Glutamatergic neuron (in vitro differentiated cells): ENCODE measurements at regions not wholly inside any gene's neighbourhood (a gene's known extent, or its start where the extent isn't known, plus 50 kb on each side); places are given as distances from the start of the nearest gene placed in this dataset.

Experiments
- DNase-seq: peaks from one replicate; pipeline ENCODE4 v3.0.0; 2022
- H3K27ac Mint-ChIP-seq: one replicate; pipeline ENCODE4 v1.8.0; 2020; ENCODE audit warnings: mild to moderate bottlenecking, mixed read lengths, inconsistent platforms; ENCODE audit not compliant: unreplicated experiment
- H3K27me3 Mint-ChIP-seq: one replicate; pipeline ENCODE4 v1.8.0; 2020; ENCODE audit warnings: mild to moderate bottlenecking, moderate library complexity, mixed read lengths, inconsistent platforms; ENCODE audit not compliant: unreplicated experiment
- H3K36me3 Mint-ChIP-seq: one replicate; pipeline ENCODE4 v1.8.0; 2020; ENCODE audit warnings: mild to moderate bottlenecking, mixed read lengths, inconsistent platforms; ENCODE audit not compliant: unreplicated experiment
- H3K4me1 Mint-ChIP-seq: one replicate; pipeline ENCODE4 v1.8.0; 2020; ENCODE audit warnings: mild to moderate bottlenecking, low read depth, mixed read lengths, inconsistent platforms; ENCODE audit not compliant: unreplicated experiment
- H3K4me3 Mint-ChIP-seq: one replicate; pipeline ENCODE4 v1.8.0; 2020; ENCODE audit warnings: mild to moderate bottlenecking, mixed read lengths, inconsistent platforms; ENCODE audit not compliant: unreplicated experiment
- H3K9me3 Mint-ChIP-seq: one replicate; pipeline ENCODE4 v1.8.0; 2020; ENCODE audit warnings: mild to moderate bottlenecking, moderate library complexity, mixed read lengths, inconsistent platforms; ENCODE audit not compliant: unreplicated experiment
- TF ChIP-seq, protein P1 (sequence below): fragments of 200-600 bp; sonication (generic); IDR thresholded peaks from one replicate; pipeline ENCODE4 v1.5.0; 2021; ENCODE audit not compliant: partially characterized antibody, unreplicated experiment

DNA sequence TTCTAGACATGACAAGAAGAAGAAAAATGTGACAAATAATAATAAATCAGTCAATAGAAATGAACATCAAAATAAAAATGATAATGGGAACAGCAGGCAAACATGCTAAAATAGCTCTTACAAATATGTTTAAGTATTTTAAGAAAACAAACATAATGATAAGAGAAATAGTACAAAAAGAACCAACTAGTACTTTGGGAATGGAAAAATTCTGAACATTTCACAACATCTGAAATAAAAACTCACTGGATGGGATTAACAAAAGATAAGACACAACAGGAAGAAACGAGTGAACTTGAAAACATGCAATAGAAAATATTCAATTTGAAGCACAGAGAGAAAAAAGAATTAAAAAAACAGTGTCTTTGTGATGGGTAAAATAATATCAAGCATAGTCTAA is 115.2 kb upstream of the TSPAN2 start:
- DNase-seq = no peak
- H3K27me3 Mint-ChIP-seq = no peaks in the 10 kb centered on the region
- no peaks in the 10 kb centered on the region for H3K4me1 Mint-ChIP-seq
- H3K27ac Mint-ChIP-seq = no peak overlapping the region
- TF ChIP-seq, protein P1, sequence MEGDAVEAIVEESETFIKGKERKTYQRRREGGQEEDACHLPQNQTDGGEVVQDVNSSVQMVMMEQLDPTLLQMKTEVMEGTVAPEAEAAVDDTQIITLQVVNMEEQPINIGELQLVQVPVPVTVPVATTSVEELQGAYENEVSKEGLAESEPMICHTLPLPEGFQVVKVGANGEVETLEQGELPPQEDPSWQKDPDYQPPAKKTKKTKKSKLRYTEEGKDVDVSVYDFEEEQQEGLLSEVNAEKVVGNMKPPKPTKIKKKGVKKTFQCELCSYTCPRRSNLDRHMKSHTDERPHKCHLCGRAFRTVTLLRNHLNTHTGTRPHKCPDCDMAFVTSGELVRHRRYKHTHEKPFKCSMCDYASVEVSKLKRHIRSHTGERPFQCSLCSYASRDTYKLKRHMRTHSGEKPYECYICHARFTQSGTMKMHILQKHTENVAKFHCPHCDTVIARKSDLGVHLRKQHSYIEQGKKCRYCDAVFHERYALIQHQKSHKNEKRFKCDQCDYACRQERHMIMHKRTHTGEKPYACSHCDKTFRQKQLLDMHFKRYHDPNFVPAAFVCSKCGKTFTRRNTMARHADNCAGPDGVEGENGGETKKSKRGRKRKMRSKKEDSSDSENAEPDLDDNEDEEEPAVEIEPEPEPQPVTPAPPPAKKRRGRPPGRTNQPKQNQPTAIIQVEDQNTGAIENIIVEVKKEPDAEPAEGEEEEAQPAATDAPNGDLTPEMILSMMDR = no peak
- no peaks in the 10 kb centered on the region for H3K9me3 Mint-ChIP-seq
- no peaks in the 10 kb centered on the region for H3K36me3 Mint-ChIP-seq
- no peak overlapping the region for H3K4me3 Mint-ChIP-seq

DNA sequence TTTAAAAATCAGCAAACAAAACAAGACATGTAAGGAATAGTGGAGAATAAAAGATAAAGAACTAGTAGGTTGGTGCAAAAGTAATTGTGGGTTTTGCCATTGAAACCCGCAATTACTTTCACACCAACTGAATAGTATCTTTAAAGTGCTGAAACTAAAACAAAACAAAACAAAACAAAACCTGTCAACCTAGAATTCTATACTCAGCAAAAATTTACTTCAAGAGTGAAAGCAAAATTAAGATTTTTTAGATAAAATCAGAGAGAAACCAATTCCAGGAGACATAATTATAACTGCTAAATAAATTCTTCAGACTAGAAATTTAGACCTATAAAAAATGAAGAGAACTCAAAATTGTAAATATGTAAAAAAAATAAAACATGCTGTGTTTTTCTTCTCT is 114.0 kb upstream of the TSPAN2 start:
- Mint-ChIP-seq H3K36me3 (no peaks in the 10 kb centered on the region), H3K27ac (no peak overlapping the region), H3K4me3 (no peak overlapping the region), H3K9me3 (no peaks in the 10 kb centered on the region), H3K27me3 (no peaks in the 10 kb centered on the region), H3K4me1 (no peaks in the 10 kb centered on the region)
- TF ChIP-seq, protein P1 = no peak
- no peak for DNase-seq

GRCh38 chr1:115201598-115201997 is 112.3 kb upstream of the TSPAN2 start:
- no peaks in the 10 kb centered on the region for H3K9me3 Mint-ChIP-seq
- DNase-seq = no peak
- TF ChIP-seq, protein P1 = no peak

DNA sequence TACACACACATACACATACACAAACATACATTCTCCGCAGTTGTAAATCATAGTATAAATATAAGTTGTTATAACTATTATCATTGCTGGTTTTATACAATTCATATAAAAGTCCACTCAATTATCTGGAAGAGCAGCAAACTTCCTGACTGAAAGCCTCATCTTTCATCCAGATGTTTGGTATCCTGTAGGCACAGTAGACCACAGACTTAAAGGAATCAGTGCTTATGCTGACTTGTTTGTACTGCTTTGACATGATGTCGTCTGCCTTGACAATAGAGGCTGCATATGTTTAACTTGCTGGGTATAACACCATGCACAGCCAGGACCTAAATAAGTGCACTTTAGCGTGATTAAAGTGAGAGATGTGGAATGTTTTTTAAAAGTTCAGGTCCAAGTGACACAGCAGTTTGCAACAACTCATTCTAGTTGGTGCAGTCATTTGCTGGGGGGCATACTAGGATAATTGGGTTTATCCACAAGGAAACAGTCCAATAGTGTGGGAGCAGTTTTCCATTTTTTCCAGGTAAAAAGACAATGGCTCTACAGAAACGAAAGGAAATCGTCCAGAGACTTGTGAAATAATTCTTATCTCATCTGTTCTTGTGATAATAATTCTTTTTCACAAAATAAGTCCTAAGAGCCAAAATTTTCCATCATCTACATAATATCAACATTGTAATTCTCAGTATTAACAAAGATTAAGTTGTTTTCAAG is 110.3 kb upstream of the TSPAN2 start:
- H3K27ac Mint-ChIP-seq = no peak overlapping the region
- TF ChIP-seq, protein P1 = no peak
- H3K4me3 Mint-ChIP-seq = no peak overlapping the region
- H3K27me3 Mint-ChIP-seq = peaks cover 3% of the 10 kb centered on the region
- H3K4me1 Mint-ChIP-seq = no peaks in the 10 kb centered on the region
- no peaks in the 10 kb centered on the region for H3K9me3 Mint-ChIP-seq
- DNase-seq = no peak
- H3K36me3 Mint-ChIP-seq = no peaks in the 10 kb centered on the region

More at GRCh38 chr1:115201598-115201997, 112.3 kb upstream of the TSPAN2 start:
- Mint-ChIP-seq H3K27me3 (peaks cover 3% of the 10 kb centered on the region), H3K4me3 (no peak overlapping the region), H3K27ac (no peak overlapping the region), H3K36me3 (no peaks in the 10 kb centered on the region), H3K4me1 (no peaks in the 10 kb centered on the region)

GRCh38 chr1:115198938-115199337 is 109.6 kb upstream of the TSPAN2 start:
- Mint-ChIP-seq H3K36me3 (no peaks in the 10 kb centered on the region), H3K27ac (no peak overlapping the region), H3K9me3 (no peaks in the 10 kb centered on the region), H3K4me1 (no peaks in the 10 kb centered on the region), H3K4me3 (no peak overlapping the region), H3K27me3 (peaks cover 3% of the 10 kb centered on the region)
- no peak for DNase-seq
- TF ChIP-seq, protein P1 = no peak
